Osteoblast (primary cell): ENCODE measurements at regions not wholly inside any gene's neighbourhood (a gene's known extent, or its start where the extent isn't known, plus 50 kb on each side); places are given as distances from the start of the nearest gene placed in this dataset. TPM values are rescaled to one million over a fixed set of nuclear protein-coding genes. Genes with fewer than 3 reads are reported as not detected.

Source experiments
- DNase-seq: peaks from one replicate; pipeline ENCODE4 v3.0.0; 2011; ENCODE audit warnings: low spot score, mixed read lengths; ENCODE audit not compliant: insufficient read length; ENCODE audit errors: missing footprints
- H2AFZ ChIP-seq: 2 replicates; pipeline ENCODE4 v1.6.0; 2011; ENCODE audit warnings: mild to moderate bottlenecking, low read length
- H3K27ac ChIP-seq: 2 replicates; pipeline ENCODE4 v1.5.1; 2011; ENCODE audit warnings: mild to moderate bottlenecking, low read depth, low read length, moderate library complexity
- H3K27me3 ChIP-seq: 2 replicates; pipeline ENCODE4 v1.6.0; 2012; ENCODE audit warnings: mild to moderate bottlenecking, control low read depth, inconsistent platforms, low read length, moderate library complexity; ENCODE audit not compliant: insufficient read depth
- H3K36me3 ChIP-seq: 2 replicates; pipeline ENCODE4 v1.5.1; 2011; ENCODE audit warnings: mild to moderate bottlenecking, low read length, control low read depth, moderate library complexity; ENCODE audit not compliant: insufficient read depth
- H3K4me1 ChIP-seq: 2 replicates; pipeline ENCODE4 v1.5.1; 2011; ENCODE audit warnings: mild to moderate bottlenecking, low read length, control low read depth, moderate library complexity; ENCODE audit not compliant: insufficient read depth
- H3K4me2 ChIP-seq: 2 replicates; pipeline ENCODE4 v1.6.0; 2011; ENCODE audit warnings: mild to moderate bottlenecking, low read length; ENCODE audit not compliant: insufficient read depth
- H3K4me3 ChIP-seq: fragments of 200-600 bp; sonication (generic); 3 replicates; pipeline ENCODE4 v1.5.1; 2012; ENCODE audit warnings: mild to moderate bottlenecking, low read length, inconsistent platforms; ENCODE audit not compliant: insufficient read depth
- H3K79me2 ChIP-seq: 2 replicates; pipeline ENCODE4 v1.6.0; 2012; ENCODE audit warnings: mild to moderate bottlenecking, low read length, control low read depth, inconsistent platforms; ENCODE audit not compliant: insufficient read depth
- H3K9me3 ChIP-seq: 2 replicates; pipeline ENCODE4 v1.5.1; 2011; ENCODE audit warnings: low read depth, low read length, control low read depth
- H4K20me1 ChIP-seq: 2 replicates; pipeline ENCODE4 v1.6.0; 2012; ENCODE audit warnings: mild to moderate bottlenecking, low read length, control low read depth; ENCODE audit not compliant: insufficient read depth
- small RNA-seq: library from RNA; depleted of rRNA; stranded (forward); fragments of <200 nt; gene quantifications from one replicate; pipeline ENCODE3, GENCODE V24; 2012
- TF ChIP-seq, protein P1 (sequence below): IDR thresholded peaks from 2 replicates; pipeline ENCODE4 v1.5.1; 2011; ENCODE audit warnings: mild to moderate bottlenecking, low read depth, low read length, moderate library complexity; ENCODE audit errors: extremely low read depth

- Histone ChIP-seq H3K4me1 (no peaks in the 10 kb centered on the region), H3K27ac (no peak overlapping the region), H3K36me3 (no peaks in the 10 kb centered on the region), H2AFZ (no peak overlapping the region), H3K27me3 (no peaks in the 10 kb centered on the region), H3K4me2 (no peak overlapping the region), H3K9me3 (no peaks in the 10 kb centered on the region), H3K79me2 (no peaks in the 10 kb centered on the region), H3K4me3 (no peak overlapping the region), H4K20me1 (no peaks in the 10 kb centered on the region)
- DNase-seq = no peak
- TF ChIP-seq, protein P1, sequence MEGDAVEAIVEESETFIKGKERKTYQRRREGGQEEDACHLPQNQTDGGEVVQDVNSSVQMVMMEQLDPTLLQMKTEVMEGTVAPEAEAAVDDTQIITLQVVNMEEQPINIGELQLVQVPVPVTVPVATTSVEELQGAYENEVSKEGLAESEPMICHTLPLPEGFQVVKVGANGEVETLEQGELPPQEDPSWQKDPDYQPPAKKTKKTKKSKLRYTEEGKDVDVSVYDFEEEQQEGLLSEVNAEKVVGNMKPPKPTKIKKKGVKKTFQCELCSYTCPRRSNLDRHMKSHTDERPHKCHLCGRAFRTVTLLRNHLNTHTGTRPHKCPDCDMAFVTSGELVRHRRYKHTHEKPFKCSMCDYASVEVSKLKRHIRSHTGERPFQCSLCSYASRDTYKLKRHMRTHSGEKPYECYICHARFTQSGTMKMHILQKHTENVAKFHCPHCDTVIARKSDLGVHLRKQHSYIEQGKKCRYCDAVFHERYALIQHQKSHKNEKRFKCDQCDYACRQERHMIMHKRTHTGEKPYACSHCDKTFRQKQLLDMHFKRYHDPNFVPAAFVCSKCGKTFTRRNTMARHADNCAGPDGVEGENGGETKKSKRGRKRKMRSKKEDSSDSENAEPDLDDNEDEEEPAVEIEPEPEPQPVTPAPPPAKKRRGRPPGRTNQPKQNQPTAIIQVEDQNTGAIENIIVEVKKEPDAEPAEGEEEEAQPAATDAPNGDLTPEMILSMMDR = no peak
Observed at GRCh38 chr6:130771741-130772140, 55.5 kb upstream of the SMLR1 start.

GRCh38 chr6:130773860-130774259 is 53.3 kb upstream of the SMLR1 start:
- DNase-seq = no peak
- TF ChIP-seq, protein P1 = no peak
- Histone ChIP-seq H3K4me3 (no peak overlapping the region), H2AFZ (no peak overlapping the region), H3K79me2 (no peaks in the 10 kb centered on the region), H3K4me1 (peaks cover 5% of the 10 kb centered on the region), H3K36me3 (no peaks in the 10 kb centered on the region), H3K27ac (no peak overlapping the region), H4K20me1 (no peaks in the 10 kb centered on the region), H3K4me2 (no peak overlapping the region), H3K27me3 (no peaks in the 10 kb centered on the region), H3K9me3 (no peaks in the 10 kb centered on the region)

DNA sequence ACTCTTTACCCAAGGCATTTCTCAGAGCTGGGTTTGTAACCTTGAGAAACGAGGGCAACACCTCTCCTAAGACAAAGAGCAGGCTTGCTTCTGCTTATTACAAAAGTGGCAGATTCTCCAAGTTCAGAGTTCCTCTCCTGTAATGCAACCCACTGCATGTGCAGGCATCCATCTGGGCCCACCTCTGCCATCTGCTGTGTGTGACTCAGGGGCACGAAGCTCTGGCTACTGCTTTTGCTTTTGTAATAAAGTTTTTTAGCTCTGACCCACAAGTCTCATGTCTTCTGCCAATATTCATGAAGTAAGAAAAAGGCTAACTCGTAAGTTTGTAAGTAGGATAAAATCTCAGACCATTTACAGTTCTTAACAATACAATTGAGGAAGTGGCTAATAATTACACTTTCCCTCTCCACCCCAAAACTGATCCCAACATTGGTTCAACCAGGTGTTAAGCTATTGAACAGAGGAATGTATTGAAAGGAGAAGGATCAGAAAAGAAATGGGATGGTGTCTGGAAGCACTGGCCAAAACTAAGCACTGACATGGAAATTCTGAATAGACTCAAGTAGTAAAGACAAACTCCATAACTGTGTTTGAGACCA is 51.7 kb upstream of the SMLR1 start:
- Histone ChIP-seq H4K20me1 (no peaks in the 10 kb centered on the region), H3K4me3 (no peak overlapping the region), H3K4me2 (no peak overlapping the region), H3K79me2 (no peaks in the 10 kb centered on the region), H3K4me1 (peaks cover 21% of the 10 kb centered on the region), H3K36me3 (no peaks in the 10 kb centered on the region), H3K9me3 (no peaks in the 10 kb centered on the region), H3K27ac (no peak overlapping the region), H2AFZ (peak overlapping the region; percentile 31), H3K27me3 (no peaks in the 10 kb centered on the region)
- no peak for DNase-seq
- TF ChIP-seq, protein P1 = no peak

DNA sequence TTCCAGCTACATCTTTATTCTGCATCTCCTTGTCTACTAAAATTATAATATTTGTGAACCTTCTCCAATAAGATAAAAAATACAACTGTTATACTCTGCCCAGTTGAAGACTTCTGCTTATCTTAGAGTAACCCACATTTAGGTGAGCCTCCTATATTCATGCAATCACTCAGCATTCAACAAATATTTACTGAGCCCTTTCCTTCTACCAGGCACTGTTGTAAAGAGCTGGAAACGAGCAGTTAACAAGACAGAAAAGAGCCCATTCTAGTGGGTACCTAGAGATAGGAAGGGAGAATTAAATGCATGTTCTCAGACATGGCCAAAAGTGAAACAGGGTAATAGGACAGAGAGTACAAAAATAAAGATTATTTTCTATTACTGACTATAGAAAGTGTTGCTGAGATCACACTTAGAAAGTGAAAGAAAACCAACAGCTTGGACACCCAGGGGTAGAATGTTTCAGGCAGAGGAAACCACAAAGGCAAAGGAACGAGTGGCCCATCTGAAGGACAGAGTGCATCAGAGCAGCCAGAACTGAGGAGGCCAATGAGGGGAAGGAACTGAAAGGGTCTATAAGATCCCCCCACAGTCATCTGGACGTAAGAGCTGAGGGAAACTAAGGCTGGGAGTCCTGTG is 50.8 kb upstream of the SMLR1 start:
- Histone ChIP-seq H2AFZ (peak overlapping the region; percentile 24), H4K20me1 (no peaks in the 10 kb centered on the region)

More for the DNA sequence above, 50.8 kb upstream of the SMLR1 start:
- no peak for DNase-seq
- Histone ChIP-seq H3K4me3 (no peak overlapping the region), H3K79me2 (no peaks in the 10 kb centered on the region), H3K27me3 (no peaks in the 10 kb centered on the region), H3K9me3 (no peaks in the 10 kb centered on the region), H3K4me1 (peaks cover 21% of the 10 kb centered on the region), H3K27ac (no peak overlapping the region), H3K4me2 (peak overlapping the region; percentile 18), H3K36me3 (no peaks in the 10 kb centered on the region)
- TF ChIP-seq, protein P1 = no peak

Small RNAs in the stretch of these regions (small RNA-seq; reads per million reads assigned to genes)
- gene RF00019 = not detected
